IPS DF 6.9 (cell line): ENCODE measurements at regions not wholly inside any gene's neighbourhood (a gene's known extent, or its start where the extent isn't known, plus 50 kb on each side); places are given as distances from the start of the nearest gene placed in this dataset.
A peak's percentile ranks its signal among the peaks of the same experiment; 100 is the strongest.
"Not testable (repeated sequence)": the region's sequence is repeated elsewhere in the genome, so short reads cannot be mapped to it uniquely, and the experiment has no call there.

Source experiments
- DNase-seq: peaks from one replicate; pipeline ENCODE4 v3.0.0-alpha.2; 2013; ENCODE audit warnings: low read depth, low spot score
- H3K27ac ChIP-seq: one replicate; pipeline ENCODE4 v1.5.1; 2013; ENCODE audit warnings: low read length, control low read depth
- H3K27me3 ChIP-seq: 2 replicates; pipeline ENCODE4 v1.6.1; 2013; ENCODE audit warnings: mild to moderate bottlenecking, low read length; ENCODE audit not compliant: control insufficient read depth, insufficient read depth
- H3K36me3 ChIP-seq: 2 replicates; pipeline ENCODE4 v1.6.1; 2013; ENCODE audit warnings: low read length; ENCODE audit not compliant: control insufficient read depth, insufficient read depth
- H3K4me1 ChIP-seq: 2 replicates; pipeline ENCODE4 v1.6.1; 2013; ENCODE audit warnings: low read length; ENCODE audit not compliant: control insufficient read depth, insufficient read depth
- H3K4me3 ChIP-seq: 2 replicates; pipeline ENCODE4 v1.5.1; 2013; ENCODE audit warnings: mild to moderate bottlenecking, low read length
- H3K9me3 ChIP-seq: 2 replicates; pipeline ENCODE4 v1.6.1; 2013; ENCODE audit warnings: low read length, inconsistent platforms; ENCODE audit not compliant: control insufficient read depth, insufficient read depth
- WGBS: extraction: QIAGEN DNeasy Blood & Tissue Kit; methylation state at CpG from one replicate; pipeline ENCODE4 v1.1.7; 2013; ENCODE audit warnings: mixed read lengths, missing lambda C conversion rate; ENCODE audit not compliant: insufficient read length, insufficient coverage; 5-methylcytosine and 5-hydroxymethylcytosine counted together

DNA sequence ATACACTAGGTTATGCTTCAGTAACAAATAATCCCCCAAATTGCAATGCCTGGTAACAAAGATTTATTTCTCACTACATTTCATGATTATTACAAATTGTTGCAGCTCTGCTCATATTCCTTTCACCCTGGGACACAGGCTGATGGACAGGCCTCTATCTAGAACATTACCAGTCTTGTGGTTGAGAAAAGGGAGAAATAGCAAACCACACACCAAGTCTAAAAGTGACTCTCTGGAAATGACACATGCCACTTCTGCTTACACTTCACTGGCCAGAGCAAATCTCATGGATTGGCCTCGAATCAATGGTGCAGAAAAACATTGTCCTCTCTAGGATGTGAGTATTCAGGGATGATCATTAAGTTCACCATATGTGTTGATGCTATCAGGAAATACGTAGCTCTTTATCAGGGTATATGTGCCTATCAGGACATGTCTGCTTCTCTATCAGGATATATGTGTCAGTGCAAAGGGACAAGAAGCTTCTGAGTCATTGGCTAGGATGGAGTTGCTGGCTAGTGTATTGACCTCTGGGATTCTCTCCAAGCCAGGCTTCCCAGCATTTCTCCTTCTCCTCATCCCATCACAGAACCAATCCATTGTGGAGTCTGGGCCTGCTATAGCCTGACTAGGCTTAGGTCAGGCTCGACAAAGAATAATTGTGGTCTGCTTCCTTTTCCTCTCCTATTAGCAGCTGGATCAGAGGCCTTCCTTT is 91.1 kb upstream of the CEP78 start:
- Histone ChIP-seq H3K36me3 (no peaks in the 10 kb centered on the region), H3K27me3 (no peaks in the 10 kb centered on the region), H3K27ac (no peak overlapping the region), H3K4me1 (peaks cover under 1% of the 10 kb centered on the region; the same call in 1 of the 2 replicates), H3K9me3 (no peaks in the 10 kb centered on the region), H3K4me3 (no peak overlapping the region)
- DNase-seq, result no peak
- WGBS, result no CpG with 5 or more reads among the region's 3 CpGs

DNA sequence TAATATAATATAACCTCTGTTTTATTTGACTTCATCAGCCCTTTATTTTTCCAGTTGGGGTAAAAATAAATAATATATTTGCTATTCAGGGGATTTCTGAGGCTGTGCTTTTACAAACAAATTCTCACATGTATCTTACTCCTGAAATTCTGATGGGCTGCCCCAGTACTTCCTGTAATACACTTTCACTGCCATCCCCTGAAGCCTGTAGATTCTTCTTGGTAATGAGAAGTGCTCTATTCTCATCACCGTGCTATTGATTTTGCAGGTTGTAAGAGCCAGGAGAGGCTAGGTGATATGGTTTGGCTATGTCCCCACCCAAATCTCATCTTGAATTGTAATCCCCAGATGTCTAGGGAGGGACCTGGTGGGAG is 91.9 kb upstream of the CEP78 start:
- Histone ChIP-seq H3K36me3 (no peaks in the 10 kb centered on the region), H3K9me3 (no peaks in the 10 kb centered on the region), H3K4me1 (no peaks in the 10 kb centered on the region), H3K27ac (no peak overlapping the region), H3K27me3 (no peaks in the 10 kb centered on the region), H3K4me3 (no peak overlapping the region)
- WGBS, result no CpG with 5 or more reads among the region's 1 CpG
- DNase-seq, result no peak

DNA sequence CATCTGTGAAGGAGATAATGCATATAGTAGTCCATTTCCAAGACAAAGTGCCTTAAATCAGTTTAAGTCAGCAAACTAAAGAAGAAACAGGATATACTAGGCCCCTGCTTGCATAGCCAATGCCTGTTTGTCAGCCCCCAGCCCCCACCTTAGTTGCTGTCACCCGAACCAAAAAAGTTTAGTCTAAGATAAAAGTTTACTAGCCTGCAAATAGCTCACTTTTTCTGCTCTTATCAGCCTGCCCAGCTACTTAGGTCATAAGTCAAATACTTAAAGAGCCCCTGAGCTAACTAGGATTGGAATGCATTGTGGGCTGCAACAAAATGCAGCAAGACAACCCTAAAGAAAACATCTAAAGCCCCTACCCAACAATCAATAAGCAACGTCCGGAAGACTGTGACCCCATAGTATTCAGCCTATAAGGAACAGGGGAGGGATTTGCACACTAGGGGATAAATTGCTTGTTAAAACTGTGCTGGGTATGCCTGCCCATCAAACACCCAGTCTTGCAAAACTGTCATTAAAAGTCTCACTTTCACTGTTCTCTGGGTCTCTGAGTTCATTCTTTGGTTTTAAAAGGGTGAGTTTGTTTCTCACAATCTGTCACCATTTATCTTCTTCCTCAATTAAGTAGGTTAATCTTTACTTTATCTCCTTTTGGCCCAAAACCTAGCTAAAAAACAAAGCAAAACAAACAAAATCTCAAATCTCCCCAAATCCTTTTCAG is 92.4 kb upstream of the CEP78 start:
- no peak overlapping the region for H3K4me3 ChIP-seq
- H3K27ac ChIP-seq, result no peak overlapping the region
- no peaks in the 10 kb centered on the region for H3K9me3 ChIP-seq
- H3K27me3 ChIP-seq, result no peaks in the 10 kb centered on the region
- DNase-seq, result no peak
- WGBS, result no CpG with 5 or more reads among the region's 3 CpGs
- no peaks in the 10 kb centered on the region for H3K4me1 ChIP-seq
- no peaks in the 10 kb centered on the region for H3K36me3 ChIP-seq

GRCh38 chr9:78142264-78142663 is 93.6 kb upstream of the CEP78 start:
- H3K27ac ChIP-seq, H3K27me3 ChIP-seq, H3K9me3 ChIP-seq, H3K4me3 ChIP-seq, H3K36me3 ChIP-seq, DNase-seq, H3K4me1 ChIP-seq: not testable (repeated sequence)
- no CpG with 5 or more reads among the region's 3 CpGs for WGBS

DNA sequence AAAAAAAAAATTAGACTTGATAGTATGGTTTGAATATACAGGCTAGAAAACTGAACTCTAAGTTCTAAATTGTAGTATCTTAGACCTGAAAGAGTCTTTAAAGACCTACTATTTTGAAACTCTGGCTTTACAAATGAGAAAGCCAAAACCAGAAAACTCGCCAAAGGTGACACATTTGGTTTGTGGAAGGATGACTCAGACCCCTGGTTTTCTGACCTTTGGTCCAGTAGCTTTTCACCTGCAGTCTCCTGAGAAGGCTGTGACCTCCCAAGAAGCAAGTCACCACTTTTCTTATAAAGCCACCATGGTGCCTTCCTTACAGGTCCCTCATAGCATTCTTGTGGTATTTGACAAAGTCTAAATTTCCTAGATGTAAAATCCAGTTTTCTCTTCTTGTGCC is 102.1 kb upstream of the CEP78 start:
- Histone ChIP-seq H3K27me3 (no peaks in the 10 kb centered on the region), H3K4me1 (no peaks in the 10 kb centered on the region), H3K9me3 (no peaks in the 10 kb centered on the region), H3K36me3 (no peaks in the 10 kb centered on the region), H3K4me3 (no peak overlapping the region), H3K27ac (no peak overlapping the region)
- WGBS, result no CpG with 5 or more reads among the region's 1 CpG
- DNase-seq, result no peak

DNA sequence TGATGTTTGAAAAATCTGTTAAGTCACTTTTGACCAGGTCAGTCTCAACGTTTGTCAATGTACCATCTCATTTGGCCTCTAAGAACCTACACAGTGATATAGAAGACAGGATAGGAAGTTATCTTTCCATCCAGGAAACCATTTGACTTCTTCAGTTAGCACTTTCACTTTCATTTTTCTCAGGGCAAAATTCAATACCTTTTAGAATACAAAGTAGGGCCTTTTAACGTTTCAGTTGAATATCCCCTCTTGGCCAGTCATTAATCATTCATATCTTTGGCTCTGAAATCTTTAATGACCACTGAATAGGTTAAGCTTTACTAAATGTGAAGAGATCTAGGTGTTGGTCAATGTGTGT is 101.1 kb upstream of the GNAQ start:
- no CpG with 5 or more reads among the region's 2 CpGs for WGBS
- no peak overlapping the region for H3K4me3 ChIP-seq
- H3K36me3 ChIP-seq, result no peaks in the 10 kb centered on the region
- no peaks in the 10 kb centered on the region for H3K27me3 ChIP-seq
- H3K27ac ChIP-seq, result no peak overlapping the region
- no peaks in the 10 kb centered on the region for H3K4me1 ChIP-seq
- DNase-seq, result no peak
- H3K9me3 ChIP-seq, result no peaks in the 10 kb centered on the region

- Histone ChIP-seq H3K27ac (no peak overlapping the region), H3K36me3 (no peaks in the 10 kb centered on the region), H3K4me1 (no peaks in the 10 kb centered on the region), H3K4me3 (no peak overlapping the region), H3K27me3 (no peaks in the 10 kb centered on the region), H3K9me3 (no peaks in the 10 kb centered on the region)
- WGBS, result no CpG with 5 or more reads among the region's 2 CpGs
- no peak for DNase-seq
Observed at GRCh38 chr9:78131969-78132700, 100.5 kb upstream of the GNAQ start.

DNA sequence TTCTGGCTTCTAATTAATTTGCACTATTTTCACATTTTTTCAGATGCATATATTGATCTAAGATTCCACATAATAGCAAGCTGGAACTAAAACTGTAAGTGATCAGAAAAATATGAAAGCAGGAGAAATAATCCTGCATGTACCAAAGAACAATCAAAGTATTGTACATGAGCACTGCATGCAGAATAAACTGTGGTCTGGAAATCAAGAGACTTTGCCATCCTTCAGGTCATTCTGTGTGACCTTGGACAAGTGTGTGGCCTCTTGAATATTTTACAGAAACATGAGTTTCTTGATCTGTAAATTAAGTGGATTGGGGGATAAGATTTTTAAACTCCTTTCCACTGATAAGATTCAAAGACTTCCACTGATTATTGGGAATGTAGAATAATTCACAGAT is 99.2 kb upstream of the GNAQ start:
- no peak for DNase-seq
- H3K9me3 ChIP-seq, result no peaks in the 10 kb centered on the region
- no peak overlapping the region for H3K27ac ChIP-seq
- no peaks in the 10 kb centered on the region for H3K36me3 ChIP-seq
- no peak overlapping the region for H3K4me3 ChIP-seq
- H3K4me1 ChIP-seq, result no peaks in the 10 kb centered on the region
- H3K27me3 ChIP-seq, result no peaks in the 10 kb centered on the region

GRCh38 chr9:78130004-78130403 is 98.4 kb upstream of the GNAQ start:
- no peaks in the 10 kb centered on the region for H3K36me3 ChIP-seq
- H3K9me3 ChIP-seq, result no peaks in the 10 kb centered on the region
- H3K27me3 ChIP-seq, result no peaks in the 10 kb centered on the region
- WGBS, result no CpG with 5 or more reads among the region's 6 CpGs
- no peak overlapping the region for H3K27ac ChIP-seq
- H3K4me1 ChIP-seq, result no peaks in the 10 kb centered on the region
- peak; percentile 20 for DNase-seq
- H3K4me3 ChIP-seq, result no peak overlapping the region

- no peak for DNase-seq
- WGBS, result no CpG with 5 or more reads among the region's 5 CpGs
- no peaks in the 10 kb centered on the region for H3K4me1 ChIP-seq
- H3K9me3 ChIP-seq, result no peaks in the 10 kb centered on the region
- no peaks in the 10 kb centered on the region for H3K27me3 ChIP-seq
- H3K4me3 ChIP-seq, result no peak overlapping the region
- H3K36me3 ChIP-seq, result no peaks in the 10 kb centered on the region
- no peak overlapping the region for H3K27ac ChIP-seq
Observed at GRCh38 chr9:78127279-78128225, 95.9 kb upstream of the GNAQ start.
